HCT116 (cell line): ENCODE measurements at regions not wholly inside any gene's neighbourhood (a gene's known extent, or its start where the extent isn't known, plus 50 kb on each side); places are given as distances from the start of the nearest gene placed in this dataset.

ENCODE experiments used
- ATAC-seq: fragments of 200-7000 bp; cut with Tn5 transposase; 2 replicates; pipeline ENCODE4 v1.9.1; 2020; ENCODE audit warnings: mild to moderate bottlenecking, moderate library complexity
- BruUV-seq: library from RNA; stranded (reverse); fragments of 400-500 nt; replicated peaks from 2 replicates; lab custom pipeline; 2021; lab: Mats Ljungman, UMichigan
- CTCF ChIA-PET: fragments of 300-600 bp; sonication (Branson Sonifier 250); formaldehyde crosslinking; loops from one replicate; lab custom pipeline; 2021; ENCODE audit warnings: antibody characterized with exemption; lab: Charles Lee
- POLR2A ChIA-PET: fragments of 300-600, 350-600 bp; sonication (Branson Sonifier 250); formaldehyde crosslinking; loops from one replicate; lab custom pipeline; 2021; ENCODE audit warnings: antibody characterized with exemption; lab: Charles Lee
- RAD21 ChIA-PET, 2 experiments: fragments of 300-600 bp; sonication (Branson Sonifier 250); formaldehyde crosslinking; loops; one replicate each; lab custom pipeline; 2023; ENCODE audit warnings: low total read pairs in 2 of 2; ENCODE audit not compliant: uncharacterized antibody in 2 of 2, unreplicated experiment in 2 of 2, low non-redundant PET in 1 of 2; lab: Charles Lee
- DNase-seq: peaks from one replicate; pipeline ENCODE4 v3.0.0-alpha.2; 2010; ENCODE audit warnings: low read depth, low spot score
- H2AFZ ChIP-seq: fragments of 200-600 bp; shearing (Covaris generic), sonication (generic); 2 replicates; pipeline ENCODE4 v1.6.1; 2017; ENCODE audit warnings: low read depth, mixed run types, mixed read lengths, antibody characterized with exemption, low read length; ENCODE audit not compliant: poor library complexity, severe bottlenecking
- H3K27ac ChIP-seq: 2 replicates; pipeline ENCODE4 v1.5.1; 2012; ENCODE audit warnings: low read depth, low read length
- H3K27me3 ChIP-seq: fragments of 200-600 bp; sonication (generic); 2 replicates; pipeline ENCODE4 v1.6.1; 2016; ENCODE audit warnings: mixed run types, low read length, mixed read lengths; ENCODE audit not compliant: insufficient read depth
- H3K36me3 ChIP-seq, 2 experiments: fragments of 200-500 bp in 1 of 2; fragments of 200-600 bp in 1 of 2; sonication (Bioruptor generic) in 1 of 2; sonication (generic) in 1 of 2; 2 replicates each; pipeline versions ENCODE4 v1.5.1 to v1.6.1; 2014 to 2016; ENCODE audit warnings: low read length in 2 of 2, inconsistent platforms in 1 of 2, mixed read lengths in 1 of 2, mixed run types in 1 of 2; ENCODE audit not compliant: insufficient read depth in 2 of 2, control insufficient read depth in 1 of 2
- H3K4me1 ChIP-seq, 2 experiments: fragments of 200-600 bp in 1 of 2; sonication (generic) in 1 of 2; 2 replicates each; pipeline versions ENCODE4 v1.5.1 to v1.6.1; 2012 to 2017; ENCODE audit warnings: low read length in 2 of 2, inconsistent platforms in 1 of 2, mild to moderate bottlenecking in 1 of 2, mixed read lengths in 1 of 2, mixed run types in 1 of 2, moderate library complexity in 1 of 2; ENCODE audit not compliant: insufficient read depth in 2 of 2, control insufficient read depth in 1 of 2
- H3K4me2 ChIP-seq: fragments of 200-600 bp; sonication (generic); 2 replicates; pipeline ENCODE4 v1.6.1; 2017; ENCODE audit warnings: mixed run types, low read length, mixed read lengths
- H3K4me3 ChIP-seq, 2 experiments: fragments of 200-600 bp in 1 of 2; sonication (generic) in 1 of 2; replicated peaks in 1 of 2; 2 replicates each; pipeline ENCODE4 v1.5.1; 2011 to 2016; ENCODE audit warnings: low read length in 2 of 2, control low read depth in 1 of 2, low read depth in 1 of 2, mild to moderate bottlenecking in 1 of 2, mixed read lengths in 1 of 2, mixed run types in 1 of 2
- H3K79me2 ChIP-seq: fragments of 200-600 bp; sonication (generic); 2 replicates; pipeline ENCODE4 v1.6.1; 2017; ENCODE audit warnings: mild to moderate bottlenecking, mixed run types, low read length, moderate library complexity, mixed read lengths; ENCODE audit not compliant: insufficient read depth
- H3K9ac ChIP-seq: fragments of 200-600 bp; sonication (generic); 2 replicates; pipeline ENCODE4 v1.6.1; 2016; ENCODE audit warnings: low read length, mixed read lengths
- H3K9me2 ChIP-seq: fragments of 200-600 bp; sonication (generic), shearing (Covaris generic); 2 replicates; pipeline ENCODE4 v1.6.1; 2017; ENCODE audit warnings: mixed run types, mild to moderate bottlenecking, moderate library complexity; ENCODE audit not compliant: insufficient read depth
- H3K9me3 ChIP-seq, 2 experiments: fragments of 200-500 bp in 1 of 2; fragments of 200-600 bp in 1 of 2; sonication (Bioruptor generic) in 1 of 2; sonication (generic) in 1 of 2; 2 replicates each; pipeline ENCODE4 v1.6.1; 2014 to 2017; ENCODE audit warnings: low read length in 2 of 2, mixed read lengths in 2 of 2, inconsistent platforms in 1 of 2, low read depth in 1 of 2, mild to moderate bottlenecking in 1 of 2, mixed run types in 1 of 2, moderate library complexity in 1 of 2; ENCODE audit not compliant: control insufficient read depth in 1 of 2, insufficient read depth in 1 of 2
- H4K20me1 ChIP-seq: fragments of 200-600 bp; sonication (generic), shearing (Covaris generic); 2 replicates; pipeline ENCODE4 v1.6.1; 2017; ENCODE audit warnings: mixed run types, mild to moderate bottlenecking, moderate library complexity; ENCODE audit not compliant: insufficient read depth
- ATF3 ChIP-seq: IDR thresholded peaks from 2 replicates; pipeline ENCODE4 v1.6.1; 2012
- CBX3 ChIP-seq: IDR thresholded peaks from 2 replicates; pipeline ENCODE4 v1.6.1; 2012; ENCODE audit warnings: low read depth
- CEBPB ChIP-seq: IDR thresholded peaks from 2 replicates; pipeline ENCODE4 v1.6.1; 2012; ENCODE audit warnings: low read depth
- CTCF ChIP-seq, 3 experiments: fragments of 200-600 bp in 1 of 3; sonication (generic) in 1 of 3; IDR thresholded peaks in 2 of 3; conservative IDR thresholded peaks in 1 of 3; 2 replicates each; pipeline ENCODE4 v1.5.1; 2012 to 2017; ENCODE audit warnings: low read depth in 2 of 3, low read length in 2 of 3, antibody characterized with exemption in 1 of 3, borderline replicate concordance in 1 of 3, control low read depth in 1 of 3, mild to moderate bottlenecking in 1 of 3, mixed read lengths in 1 of 3, mixed run types in 1 of 3, moderate library complexity in 1 of 3; ENCODE audit not compliant: insufficient read depth in 1 of 3
- ELF1 ChIP-seq: IDR thresholded peaks from 2 replicates; pipeline ENCODE4 v1.6.1; 2012; ENCODE audit warnings: low read depth, borderline replicate concordance
- EZH2 ChIP-seq: fragments of 200-600 bp; sonication (generic); IDR thresholded peaks from 2 replicates; pipeline ENCODE4 v1.6.1; 2017; ENCODE audit warnings: antibody characterized with exemption, mixed run types
- EZH2phosphoT487 ChIP-seq: fragments of 200-600 bp; IDR thresholded peaks from 2 replicates; pipeline ENCODE4 v1.6.1; 2018; ENCODE audit warnings: antibody characterized with exemption, borderline replicate concordance
- FOSL1 ChIP-seq: IDR thresholded peaks from 2 replicates; pipeline ENCODE4 v1.6.1; 2012; ENCODE audit warnings: low read depth
- JUND ChIP-seq: IDR thresholded peaks from 2 replicates; pipeline ENCODE4 v1.6.1; 2012
- POLR2AphosphoS5 ChIP-seq: IDR thresholded peaks from 2 replicates; pipeline ENCODE4 v1.6.1; 2011; ENCODE audit warnings: mild to moderate bottlenecking, low read depth, low read length, moderate library complexity
- RAD21 ChIP-seq: IDR thresholded peaks from 2 replicates; pipeline ENCODE4 v1.6.1; 2012; ENCODE audit warnings: low read depth, mild to moderate bottlenecking
- REST ChIP-seq: IDR thresholded peaks from 2 replicates; pipeline ENCODE4 v1.6.1; 2012; ENCODE audit warnings: low read depth
- SIN3A ChIP-seq: IDR thresholded peaks from 2 replicates; pipeline ENCODE4 v1.6.1; 2012; ENCODE audit warnings: low read depth
- SRF ChIP-seq: IDR thresholded peaks from 2 replicates; pipeline ENCODE4 v1.6.1; 2012; ENCODE audit warnings: low read depth
- YY1 ChIP-seq: IDR thresholded peaks from 2 replicates; pipeline ENCODE4 v1.6.1; 2011; ENCODE audit warnings: low read length, low read depth, moderate library complexity, mild to moderate bottlenecking; ENCODE audit not compliant: insufficient replicate concordance; ENCODE audit errors: extremely low read depth
- ZFX ChIP-seq: fragments of 450-650 bp; IDR thresholded peaks from 2 replicates; pipeline ENCODE4 v1.6.1; 2017
- ZNF274 ChIP-seq: fragments of 200-500 bp; sonication (Bioruptor generic); IDR thresholded peaks from 2 replicates; pipeline ENCODE4 v1.6.1; 2014; ENCODE audit warnings: mild to moderate bottlenecking, low read depth, low read length, inconsistent platforms
- intact Hi-C: fragments of 100-400 bp; cut with micrococcal nuclease; formaldehyde crosslinking; loops from 2 replicates; pipeline ENCODE4 v1.10.0; 2022

- Histone ChIP-seq H3K9me3 (no peaks in the 10 kb centered on the region), H4K20me1 (no peaks in the 10 kb centered on the region), H3K27me3 (no peaks in the 10 kb centered on the region), H3K4me3 (no peak overlapping the region), H3K9ac (no peak overlapping the region), H3K4me1 (no peaks in the 10 kb centered on the region), H3K9me2 (no peaks in the 10 kb centered on the region), H3K4me2 (no peak overlapping the region), H3K79me2 (no peaks in the 10 kb centered on the region), H3K36me3 (no peaks in the 10 kb centered on the region), H3K27ac (no peak overlapping the region), H2AFZ (no peak overlapping the region)
- no TSS peak for BruUV-seq
- intact Hi-C loops: no loop called here
- DNase-seq (no peak), ATAC-seq (no peak)
- TF ChIP-seq CTCF (IDR thresholded peaks at IDR 0.05 in 2 of 3, conservative IDR thresholded peaks at IDR 0.05 in 1 of 3; ENCODE audit: borderline replicate concordance in 1 of 3, insufficient read depth in 1 of 3, low read depth in 2 of 3, low read length in 2 of 3): no peak
- no peak for TF ChIP-seq ATF3
- no peak for TF ChIP-seq YY1
- TF ChIP-seq CBX3: no peak
- TF ChIP-seq REST: no peak
- TF ChIP-seq EZH2phosphoT487: no peak
- no peak for TF ChIP-seq JUND
- no peak for TF ChIP-seq SIN3A
- TF ChIP-seq ZNF274: no peak
- TF ChIP-seq CEBPB: no peak
- TF ChIP-seq POLR2AphosphoS5: no peak
- no peak for TF ChIP-seq RAD21
- no peak for TF ChIP-seq EZH2
- TF ChIP-seq FOSL1: no peak
- TF ChIP-seq ZFX: no peak
- no peak for TF ChIP-seq SRF
- no peak for TF ChIP-seq ELF1
- RAD21 ChIA-PET: no interaction called here
- CTCF ChIA-PET: interaction anchor here (3.1 kb wide), 1 partner anchor 967 kb away, joined by 26 read pairs; no protein-coding TSS in a partner anchor
- POLR2A ChIA-PET: no interaction called here
Observed at GRCh38 chr13:111476197-111476596, 155.8 kb downstream of the TEX29 start.
